Lower lobe of right lung (tissue), 2 donors: ENCODE measurements at regions not wholly inside any gene's neighbourhood (a gene's known extent, or its start where the extent isn't known, plus 50 kb on each side); places are given as distances from the start of the nearest gene placed in this dataset.

Experiments used
- ATAC-seq, 2 donors: fragments of 200-7000 bp; cut with Tn5 transposase; one replicate each; pipeline ENCODE4 v1.9.1; 2020 to 2022; ENCODE audit warnings: mild to moderate bottlenecking in 2 of 2, moderate library complexity in 2 of 2
- DNase-seq: peaks from one replicate; pipeline ENCODE4 v3.0.0-alpha.2; 2020
- H3K27ac ChIP-seq: fragments of 200-600 bp; one replicate; pipeline ENCODE4 v1.8.0; 2022
- H3K27me3 ChIP-seq: fragments of 200-600 bp; one replicate; pipeline ENCODE4 v1.8.0; 2022; ENCODE audit warnings: low read depth
- H3K36me3 ChIP-seq: fragments of 200-600 bp; one replicate; pipeline ENCODE4 v1.8.0; 2022; ENCODE audit warnings: mild to moderate bottlenecking
- H3K4me1 ChIP-seq: fragments of 200-600 bp; one replicate; pipeline ENCODE4 v1.8.0; 2022
- H3K4me3 ChIP-seq: fragments of 200-600 bp; one replicate; pipeline ENCODE4 v1.8.0; 2022; ENCODE audit warnings: mild to moderate bottlenecking
- H3K9me3 ChIP-seq: fragments of 200-600 bp; one replicate; pipeline ENCODE4 v1.8.0; 2022
- CTCF ChIP-seq: fragments of 200-600 bp; IDR thresholded peaks from one replicate; pipeline ENCODE4 v1.8.0; 2022; ENCODE audit warnings: antibody characterized with exemption, mild to moderate bottlenecking
- intact Hi-C: fragments of 100-400 bp; cut with DNase I; formaldehyde crosslinking; loops from one replicate; pipeline ENCODE4 v1.11.0; 2022
- donor health status: DM: no; HTN: yes; CAD: no; lungs with severe emphysema.

- no peaks in the 10 kb centered on the region for H3K4me1 ChIP-seq
- H3K27ac ChIP-seq: no peak overlapping the region
- H3K9me3 ChIP-seq: no peaks in the 10 kb centered on the region
- no peaks in the 10 kb centered on the region for H3K27me3 ChIP-seq
- no peaks in the 10 kb centered on the region for H3K36me3 ChIP-seq
- H3K4me3 ChIP-seq: no peak overlapping the region
- intact Hi-C loops: no loop called here
- DNase-seq (no peak), ATAC-seq (no peak)
- no peak for TF ChIP-seq CTCF
Observed at GRCh38 chr20:16170406-16170971, 402.8 kb downstream of the KIF16B start.

- TF ChIP-seq CTCF: no peak
- Histone ChIP-seq H3K36me3 (no peaks in the 10 kb centered on the region), H3K9me3 (no peaks in the 10 kb centered on the region), H3K27me3 (no peaks in the 10 kb centered on the region), H3K27ac (no peak overlapping the region), H3K4me3 (no peak overlapping the region), H3K4me1 (no peaks in the 10 kb centered on the region)
- intact Hi-C loops: no loop called here
- no peak for DNase-seq
- no peak for ATAC-seq
Observed at GRCh38 chr20:16167423-16168130, 405.7 kb downstream of the KIF16B start.

GRCh38 chr20:16166737-16167136 lies 406.5 kb downstream of the KIF16B start:
- H3K27me3 ChIP-seq: no peaks in the 10 kb centered on the region
- no peaks in the 10 kb centered on the region for H3K9me3 ChIP-seq
- H3K27ac ChIP-seq: no peak overlapping the region
- no peaks in the 10 kb centered on the region for H3K4me1 ChIP-seq
- DNase-seq: no peak
- TF ChIP-seq CTCF: no peak
- no peaks in the 10 kb centered on the region for H3K36me3 ChIP-seq
- ATAC-seq: no peak
- intact Hi-C loops: no loop called here
- no peak overlapping the region for H3K4me3 ChIP-seq

- Histone ChIP-seq H3K27me3 (no peaks in the 10 kb centered on the region), H3K4me1 (no peaks in the 10 kb centered on the region), H3K27ac (no peak overlapping the region), H3K4me3 (no peak overlapping the region), H3K36me3 (no peaks in the 10 kb centered on the region), H3K9me3 (peaks cover 5% of the 10 kb centered on the region)
- intact Hi-C loops: no loop called here
- ATAC-seq (no peak), DNase-seq (no peak)
- no peak for TF ChIP-seq CTCF
Observed at GRCh38 chr20:16158976-16159286, 414.3 kb downstream of the KIF16B start.

GRCh38 chr20:16158090-16158975 lies 414.9 kb downstream of the KIF16B start:
- Histone ChIP-seq H3K9me3 (peaks cover 8% of the 10 kb centered on the region), H3K27me3 (no peaks in the 10 kb centered on the region), H3K4me3 (no peak overlapping the region), H3K27ac (no peak overlapping the region), H3K4me1 (no peaks in the 10 kb centered on the region), H3K36me3 (no peaks in the 10 kb centered on the region)
- DNase-seq (no peak), ATAC-seq (no peak)
- intact Hi-C loops: no loop called here
- TF ChIP-seq CTCF: no peak
